ENCODE measurements at regions not wholly inside any gene's neighbourhood (a gene's known extent, or its start where the extent isn't known, plus 50 kb on each side); places are given as distances from the start of the nearest gene placed in this dataset.

- no peak overlapping the region for H3K4me2 ChIP-seq (ENCODE audit: low read length)
- no peak overlapping the region for H3K4me3 ChIP-seq (ENCODE audit: low read depth, low read length)
- H2AFZ ChIP-seq = no peak overlapping the region
- no peak overlapping the region for H3K9ac ChIP-seq
- no peaks in the 10 kb centered on the region for H3K79me2 ChIP-seq
- peaks cover 8% of the 10 kb centered on the region for H3K4me1 ChIP-seq
- H3K36me3 ChIP-seq (ENCODE audit: control insufficient read depth, insufficient read depth, low read length) = no peaks in the 10 kb centered on the region
- no peak overlapping the region for H3K27ac ChIP-seq
- no peaks in the 10 kb centered on the region for H3K9me3 ChIP-seq (ENCODE audit: control insufficient read depth, low read length)
- no peak for TF ChIP-seq CTCF (IDR thresholded peaks at IDR 0.05)
- H3K27me3 ChIP-seq (ENCODE audit: control insufficient read depth, insufficient read depth, low read length) = no peaks in the 10 kb centered on the region
These were observed 54.1 kb downstream of the MAFB start for GRCh38 chr20:40634891-40635290.

GRCh38 chr20:40633123-40633850, 55.7 kb downstream of the MAFB start:
- H3K27ac ChIP-seq = no peak overlapping the region
- no peak for TF ChIP-seq CTCF (IDR thresholded peaks at IDR 0.05)
- H3K4me1 ChIP-seq = peaks cover 2% of the 10 kb centered on the region

GRCh38 chr20:40632346-40632976, 56.6 kb downstream of the MAFB start:
- peaks cover 2% of the 10 kb centered on the region for H3K4me1 ChIP-seq
- H3K4me3 ChIP-seq (ENCODE audit: low read depth, low read length) = no peak overlapping the region
- H3K4me2 ChIP-seq (ENCODE audit: low read length) = no peak overlapping the region
- no peaks in the 10 kb centered on the region for H3K79me2 ChIP-seq
- no peaks in the 10 kb centered on the region for H3K36me3 ChIP-seq (ENCODE audit: control insufficient read depth, insufficient read depth, low read length)
- no peak overlapping the region for H3K9ac ChIP-seq
- H3K27me3 ChIP-seq (ENCODE audit: control insufficient read depth, insufficient read depth, low read length) = no peaks in the 10 kb centered on the region
- no peak overlapping the region for H2AFZ ChIP-seq
- no peak for TF ChIP-seq CTCF (IDR thresholded peaks at IDR 0.05)
- no peaks in the 10 kb centered on the region for H3K9me3 ChIP-seq (ENCODE audit: control insufficient read depth, low read length)
- H3K27ac ChIP-seq = no peak overlapping the region

More at GRCh38 chr20:40633123-40633850, 55.7 kb downstream of the MAFB start:
- no peak overlapping the region for H3K9ac ChIP-seq
- H3K27me3 ChIP-seq (ENCODE audit: control insufficient read depth, insufficient read depth, low read length) = no peaks in the 10 kb centered on the region
- no peak overlapping the region for H3K4me3 ChIP-seq (ENCODE audit: low read depth, low read length)
- H2AFZ ChIP-seq = no peak overlapping the region
- no peaks in the 10 kb centered on the region for H3K9me3 ChIP-seq (ENCODE audit: control insufficient read depth, low read length)
- no peaks in the 10 kb centered on the region for H3K36me3 ChIP-seq (ENCODE audit: control insufficient read depth, insufficient read depth, low read length)
- no peak overlapping the region for H3K4me2 ChIP-seq (ENCODE audit: low read length)
- H3K79me2 ChIP-seq = no peaks in the 10 kb centered on the region

GRCh38 chr20:40631119-40631631, 57.9 kb downstream of the MAFB start:
- Histone ChIP-seq H3K27ac (no peak overlapping the region), H3K36me3 (ENCODE audit: control insufficient read depth, insufficient read depth, low read length) (no peaks in the 10 kb centered on the region), H3K79me2 (no peaks in the 10 kb centered on the region), H3K4me3 (ENCODE audit: low read depth, low read length) (no peak overlapping the region), H3K9ac (no peak overlapping the region), H2AFZ (no peak overlapping the region), H3K27me3 (ENCODE audit: control insufficient read depth, insufficient read depth, low read length) (no peaks in the 10 kb centered on the region), H3K9me3 (ENCODE audit: control insufficient read depth, low read length) (no peaks in the 10 kb centered on the region), H3K4me2 (ENCODE audit: low read length) (no peak overlapping the region), H3K4me1 (peaks cover 2% of the 10 kb centered on the region)
- TF ChIP-seq CTCF (IDR thresholded peaks at IDR 0.05) = no peak

Measured in parathyroid adenoma (tissue), 2 donors.